ENCODE measurements at regions not wholly inside any gene's neighbourhood (a gene's known extent, or its start where the extent isn't known, plus 50 kb on each side); places are given as distances from the start of the nearest gene placed in this dataset.
"Not testable (repeated sequence)": the region's sequence is repeated elsewhere in the genome, so short reads cannot be mapped to it uniquely, and the experiment has no call there.

DNA sequence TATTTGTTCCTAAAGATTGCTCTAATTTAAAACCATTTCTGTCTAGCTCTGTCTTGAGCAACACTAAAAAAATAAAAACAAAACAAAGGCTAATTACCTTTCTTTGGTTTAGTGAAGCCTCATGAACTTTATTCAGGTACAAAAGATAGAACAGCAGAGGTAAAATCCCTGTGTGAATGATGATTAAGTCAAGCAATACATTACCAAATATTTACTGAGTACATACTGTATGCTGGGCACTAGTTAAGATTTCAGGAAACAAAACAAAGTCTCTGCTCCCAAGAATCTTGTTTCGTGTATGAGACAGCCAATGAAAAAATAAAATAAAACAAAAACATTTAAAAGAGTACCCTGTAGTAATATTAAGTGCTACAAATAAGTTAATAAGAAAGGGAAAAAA, 257.5 kb downstream of the RND3 start:
- DNase-seq = no peak
- intact Hi-C loops (cut with DNase I) = no loop called here

DNA sequence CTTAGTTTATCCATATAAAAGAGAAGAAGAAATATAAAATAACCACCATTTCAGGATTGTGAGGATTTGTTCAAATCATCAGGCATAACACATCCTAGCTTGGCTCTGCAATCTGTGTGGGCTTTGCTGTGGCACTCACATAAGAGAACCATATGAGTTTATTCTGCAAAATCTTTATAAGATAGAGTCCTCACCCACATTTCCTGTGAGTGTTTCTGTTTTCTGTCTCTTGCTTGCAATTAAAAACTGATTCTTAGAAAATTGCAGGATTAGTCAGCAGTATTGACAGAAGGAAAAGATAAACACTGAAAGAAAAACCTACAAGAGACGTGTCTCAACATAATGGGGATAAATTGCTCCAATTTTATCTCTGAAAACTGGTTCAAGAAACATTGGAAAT, 258.5 kb downstream of the RND3 start:
- intact Hi-C loops (cut with DNase I) = no loop called here
- DNase-seq = no peak

DNA sequence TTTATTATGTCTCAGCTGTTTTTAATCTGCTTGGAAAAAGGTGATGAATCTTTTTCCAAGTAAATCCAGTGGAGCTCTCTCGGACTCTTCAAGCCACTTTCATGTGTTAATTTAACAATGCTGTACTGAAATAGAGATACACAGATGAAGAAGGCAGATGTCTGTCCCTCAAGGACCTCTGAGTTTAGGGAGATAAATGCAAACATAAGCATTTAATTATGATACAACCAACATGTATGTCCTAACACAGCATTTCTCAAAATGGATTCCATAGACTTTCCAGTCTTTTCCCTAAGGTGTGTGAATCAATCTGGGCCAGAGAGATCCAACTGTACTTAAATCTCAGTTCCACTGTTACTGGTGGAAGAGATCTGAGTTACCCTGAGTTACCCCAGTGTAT, 262.4 kb downstream of the RND3 start:
- intact Hi-C loops (cut with DNase I) = no loop called here
- no peak for DNase-seq

DNA sequence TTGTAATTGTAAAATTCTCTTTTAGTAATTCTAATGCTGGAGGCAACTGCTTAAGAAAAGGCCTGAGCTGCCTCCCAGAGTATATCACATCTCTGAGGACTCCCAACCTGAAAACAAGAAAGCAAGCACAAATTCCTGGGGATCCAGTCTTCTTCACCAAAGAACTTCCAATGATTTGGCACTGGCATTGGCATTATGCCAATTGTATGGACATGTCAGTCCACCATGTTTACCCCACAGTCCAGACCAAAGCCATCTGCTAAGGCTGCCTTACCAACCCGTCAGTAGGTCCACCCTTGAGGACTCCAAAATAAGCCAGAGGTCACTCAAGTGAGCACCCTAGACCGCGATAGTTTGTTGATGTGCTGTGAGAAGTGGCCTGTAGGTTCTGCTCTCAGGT, 263.1 kb downstream of the RND3 start:
- DNase-seq = no peak
- intact Hi-C loops (cut with DNase I) = no loop called here

DNA sequence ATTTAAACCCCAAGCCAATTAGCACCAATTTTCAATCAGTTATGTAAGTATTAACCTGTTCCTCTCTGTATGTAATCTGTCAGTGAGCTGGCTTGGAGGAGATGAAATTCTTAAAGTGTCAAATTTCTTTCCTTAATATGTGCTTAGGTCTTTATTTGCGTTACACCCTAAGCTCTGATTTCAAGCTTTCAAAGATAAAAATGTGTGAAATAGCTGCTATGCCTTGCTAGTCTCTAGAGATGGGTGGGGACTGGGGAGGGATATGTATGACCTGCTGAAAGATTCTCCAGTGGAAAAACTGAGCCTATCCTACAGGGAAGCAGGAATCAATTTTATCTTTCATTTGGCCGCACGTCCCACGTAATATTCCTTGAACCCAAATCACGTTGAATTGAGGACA, 264.5 kb downstream of the RND3 start:
- intact Hi-C loops (cut with DNase I) = no loop called here
- DNase-seq = no peak

DNA sequence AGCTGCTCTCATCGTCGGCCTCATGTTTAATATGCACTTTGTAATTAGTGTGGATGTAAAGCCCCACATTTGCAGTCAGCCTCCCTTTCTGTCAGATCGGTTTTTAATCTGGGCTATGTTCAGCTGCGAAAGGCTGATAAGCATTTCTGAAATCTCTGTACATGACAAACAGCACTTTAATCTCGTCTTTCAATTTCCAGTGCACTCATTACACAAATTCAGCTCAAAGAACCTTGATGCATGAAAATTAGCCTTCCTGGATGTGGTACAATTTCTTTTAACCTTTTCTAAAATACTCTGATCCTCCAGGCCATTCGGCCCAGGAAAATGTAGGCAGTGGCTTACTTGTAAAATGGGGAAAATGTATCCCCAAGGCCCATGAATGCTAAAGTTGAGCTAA, 265.1 kb downstream of the RND3 start:
- intact Hi-C loops (cut with DNase I) = no loop called here
- DNase-seq = no peak

DNA sequence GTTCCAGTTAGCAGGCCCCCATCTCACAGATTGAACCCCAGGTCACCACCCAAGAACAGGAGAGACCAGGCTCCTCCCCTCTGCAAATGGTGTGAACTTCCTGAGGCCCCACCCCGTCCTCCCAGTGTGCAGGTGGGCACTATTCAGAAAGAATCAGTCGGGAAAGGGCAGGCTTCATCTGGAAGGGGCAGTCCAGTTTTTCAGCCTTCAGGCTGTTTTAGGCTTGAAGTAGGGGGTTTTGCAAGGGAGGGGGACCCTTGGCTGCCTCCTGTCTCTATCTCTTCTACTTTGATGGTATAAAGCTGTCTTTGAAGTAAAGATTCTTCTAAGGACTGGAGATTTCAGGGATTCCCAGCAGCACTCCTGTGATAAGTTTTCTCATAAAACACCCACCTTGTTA, 267.6 kb downstream of the RND3 start:
- DNase-seq = no peak
- intact Hi-C loops (cut with DNase I) = no loop called here

DNA sequence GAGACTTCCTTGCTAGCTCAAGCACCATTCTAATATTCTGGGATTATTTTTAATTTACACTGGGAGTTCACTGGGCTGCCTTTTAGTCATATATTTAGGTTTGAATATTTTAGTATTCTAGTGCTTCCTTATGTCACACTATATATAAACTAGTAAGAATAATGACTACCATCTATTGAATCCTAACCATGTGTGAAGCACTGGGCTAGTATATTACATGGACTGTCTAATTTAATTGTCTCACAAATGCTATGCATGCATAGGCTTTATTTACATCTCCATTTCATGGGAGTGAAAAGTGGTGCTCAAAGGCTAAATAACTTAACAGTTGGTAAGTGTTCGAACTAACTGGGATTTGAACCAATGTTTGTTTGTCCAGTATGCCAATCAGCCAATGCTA, 272.4 kb downstream of the RND3 start:
- no peak for DNase-seq
- intact Hi-C loops (cut with DNase I) = no loop called here

DNA sequence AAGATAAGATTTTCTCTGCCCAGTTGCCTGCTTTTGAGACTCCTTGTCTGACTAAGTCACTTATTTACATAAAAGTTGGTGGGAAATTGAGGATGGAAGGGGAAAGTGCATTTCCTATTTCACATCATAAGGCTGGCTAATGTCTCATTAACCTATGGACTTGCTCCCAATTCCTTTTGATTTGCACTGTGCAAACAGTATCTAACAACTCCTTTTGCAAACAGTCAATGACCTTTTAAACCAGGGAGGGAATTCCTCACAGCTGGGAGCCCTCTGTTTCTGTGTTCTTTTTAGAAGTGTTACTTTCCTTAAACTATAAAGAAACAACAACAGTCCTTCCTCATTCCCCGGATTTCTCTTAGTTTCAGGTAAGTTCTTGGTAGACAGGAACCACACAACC, 272.8 kb downstream of the RND3 start:
- intact Hi-C loops (cut with DNase I) = no loop called here

DNA sequence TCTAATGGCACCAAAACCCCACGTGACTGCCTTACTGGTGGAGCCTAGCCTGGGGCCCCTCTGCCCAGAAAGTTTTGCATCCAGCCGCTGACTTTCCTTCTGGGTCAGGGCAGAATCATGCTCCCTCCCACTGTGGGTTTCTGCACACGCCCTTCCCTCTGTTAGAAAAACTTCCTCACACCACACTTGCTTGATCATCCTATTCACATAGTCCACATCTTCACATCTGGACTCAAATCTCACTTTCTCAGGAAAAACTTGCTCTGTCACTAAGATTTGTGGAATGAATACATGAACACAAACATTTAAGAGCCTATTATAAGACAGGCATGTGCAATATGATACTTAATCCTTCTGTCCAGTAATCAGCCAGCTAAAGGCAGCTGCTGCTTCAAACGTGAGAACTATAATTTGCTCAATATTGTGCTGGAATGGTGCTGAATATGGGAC, 274.7 kb downstream of the RND3 start:
- intact Hi-C loops (cut with DNase I) = no loop called here
- no peak for DNase-seq

More for the DNA sequence above, 272.8 kb downstream of the RND3 start:
- DNase-seq = no peak

DNA sequence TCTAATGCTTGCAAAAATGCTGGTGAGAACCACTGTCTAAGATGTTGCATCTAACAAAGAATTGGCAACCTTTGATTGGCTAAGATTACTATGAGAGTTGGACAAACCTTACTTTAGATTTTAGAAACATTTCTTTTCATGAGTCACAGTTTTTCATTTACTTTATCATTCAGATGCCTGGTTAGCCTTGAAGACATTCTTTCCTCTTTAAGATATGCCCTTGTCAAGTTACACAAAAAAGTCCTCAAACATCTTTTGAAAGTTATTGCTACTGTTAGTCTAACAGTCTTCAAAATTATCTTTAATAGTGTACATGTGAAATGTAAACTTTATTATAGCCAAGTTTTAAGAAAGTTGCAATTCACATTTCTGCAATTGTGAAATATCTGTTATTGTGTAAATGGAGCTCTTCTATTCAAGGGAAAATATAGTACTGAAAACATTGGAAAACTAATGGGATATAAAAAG, 276.3 kb downstream of the RND3 start:
- no peak for DNase-seq
- intact Hi-C loops (cut with DNase I) = no loop called here

DNA sequence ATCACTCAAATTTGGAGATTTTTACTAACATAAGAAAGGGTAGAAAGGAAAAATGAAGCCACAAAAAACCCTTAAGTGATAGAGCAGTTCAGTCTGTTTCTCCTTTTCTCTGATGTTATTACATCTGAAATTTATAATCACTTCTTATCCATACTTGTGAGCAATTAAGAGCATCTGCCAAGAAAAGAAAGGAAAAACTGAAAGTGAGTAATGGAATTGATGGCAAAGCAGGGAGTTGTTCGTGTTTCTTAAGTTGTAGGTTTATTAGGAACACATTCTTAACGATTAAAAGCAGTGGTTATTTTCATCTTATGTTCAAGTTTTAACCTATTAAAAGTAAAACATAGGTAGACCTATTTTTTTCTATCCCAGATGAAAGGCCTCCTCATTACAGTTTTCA, 277.7 kb downstream of the RND3 start:
- intact Hi-C loops (cut with DNase I) = no loop called here
- no peak for DNase-seq

DNA sequence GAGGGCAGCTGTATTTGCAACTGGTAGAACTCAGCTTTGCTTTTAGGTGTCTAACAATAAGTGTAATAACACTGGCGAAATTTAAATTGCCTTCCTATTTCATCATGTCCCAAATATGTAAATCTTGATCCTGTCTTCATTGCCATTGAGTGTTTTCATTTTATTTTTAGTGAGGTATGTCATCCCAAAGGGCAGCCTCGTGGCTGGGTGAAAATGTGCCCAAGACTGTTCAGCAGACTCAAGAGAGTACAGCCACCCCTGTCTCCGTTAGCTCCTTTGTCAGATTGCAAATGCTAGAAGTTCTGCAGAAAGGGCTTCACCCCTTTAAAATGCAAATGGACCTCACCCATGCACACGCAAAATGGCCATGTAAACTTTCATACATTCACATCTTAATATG, 278.8 kb downstream of the RND3 start:
- no peak for DNase-seq
- intact Hi-C loops (cut with DNase I) = no loop called here

DNA sequence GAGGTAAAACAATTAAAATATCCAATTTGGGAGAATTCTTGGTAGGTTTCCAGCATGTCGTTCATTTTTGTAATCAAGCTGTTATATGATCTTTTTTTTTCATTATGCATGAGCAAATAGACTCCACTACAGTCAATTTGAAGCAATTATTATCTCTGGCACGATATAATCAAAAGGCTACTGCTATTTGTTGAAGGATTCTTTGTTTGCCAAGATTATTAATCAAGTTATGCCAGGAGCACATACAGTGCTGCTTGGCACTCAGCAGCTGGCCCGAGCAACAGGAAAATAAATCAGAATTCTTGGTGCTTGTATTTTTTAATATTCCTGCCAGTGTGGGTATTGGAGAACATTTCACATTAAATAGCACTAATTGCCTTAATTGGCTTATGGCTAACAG, 279.5 kb downstream of the RND3 start:
- DNase-seq = no peak
- intact Hi-C loops (cut with DNase I) = no loop called here

DNA sequence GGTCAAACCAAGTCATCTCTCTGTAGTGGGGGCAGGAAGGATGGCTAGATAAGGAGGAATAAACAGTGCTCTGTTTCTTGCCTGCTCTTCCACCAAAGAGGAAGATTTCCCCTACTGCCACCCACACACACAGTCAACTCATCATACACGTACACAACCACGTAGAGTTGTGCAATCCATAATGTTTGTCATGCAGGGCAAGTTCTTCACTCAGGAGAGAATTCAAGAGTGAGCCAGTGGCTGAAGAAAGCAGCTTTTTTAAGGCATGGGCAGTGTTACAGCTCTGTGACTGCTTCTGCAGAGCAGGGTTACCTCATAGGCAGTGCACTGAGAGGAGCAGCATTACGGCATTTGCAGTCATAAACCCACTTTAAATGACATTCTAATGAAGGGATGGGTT, 283.0 kb downstream of the RND3 start:
- peak in 11 of 42 donors; percentile 5 to 52 (median 14) for DNase-seq
- intact Hi-C loops (cut with DNase I) = no loop called here

DNA sequence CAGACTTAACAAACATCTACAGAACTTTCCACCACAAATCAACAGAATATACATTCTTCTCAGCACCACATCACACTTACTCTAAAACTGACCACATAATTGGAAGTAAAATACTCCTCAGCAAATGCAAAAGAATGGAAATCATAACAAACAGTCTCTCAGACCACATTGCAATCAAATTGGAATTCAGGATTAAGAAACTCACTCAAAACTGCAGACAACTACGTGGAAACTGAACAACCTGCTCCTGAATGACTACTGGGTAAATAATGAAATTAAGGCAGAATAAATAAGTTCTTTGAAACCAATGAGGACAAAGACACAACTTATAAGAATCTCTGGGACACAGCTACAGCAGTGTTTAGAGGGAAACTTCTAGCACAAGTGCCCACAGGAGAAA, 292.7 kb downstream of the RND3 start:
- DNase-seq; intact Hi-C loops (cut with DNase I): not testable (repeated sequence)

DNA sequence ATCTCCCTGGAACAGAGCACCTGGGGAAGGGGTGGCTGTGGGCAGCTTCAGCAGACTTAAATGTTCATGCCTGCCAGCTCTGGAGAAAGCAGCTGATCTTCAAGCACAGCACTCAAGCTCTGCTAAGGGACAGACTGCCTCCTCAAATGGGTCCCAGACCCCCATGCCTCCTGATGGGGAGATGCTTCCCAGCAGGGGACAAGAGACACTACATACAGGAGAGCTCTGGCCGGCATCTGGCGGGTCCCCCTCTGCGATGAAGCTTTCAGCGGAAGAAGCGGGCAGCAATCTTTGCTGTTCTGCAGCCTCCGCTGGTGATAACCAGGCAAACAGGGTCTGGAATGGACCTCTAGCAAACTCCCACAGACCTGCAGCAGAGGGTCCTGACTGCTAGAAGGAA, 294.8 kb downstream of the RND3 start:
- no peak for DNase-seq
- intact Hi-C loops (cut with DNase I) = no loop called here

DNA sequence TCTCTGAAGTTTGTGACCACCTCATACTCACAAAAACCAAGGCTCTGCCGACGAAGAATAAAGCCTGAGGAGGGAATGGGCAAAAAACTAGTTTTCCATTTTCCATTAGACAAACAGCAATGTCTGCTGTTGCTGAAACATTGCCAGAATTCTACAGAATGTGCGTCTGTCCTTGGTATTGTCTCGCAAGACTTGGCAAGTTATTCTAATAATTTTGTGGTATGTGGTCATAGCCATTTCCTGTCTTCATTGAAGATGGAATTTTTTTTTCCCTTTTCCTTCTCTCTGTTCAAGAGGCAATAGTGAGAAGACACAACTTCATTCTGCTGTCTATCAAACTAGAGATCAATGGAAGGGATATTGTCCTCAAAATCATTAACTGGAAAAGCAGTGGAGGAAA, 296.1 kb downstream of the RND3 start:
- intact Hi-C loops (cut with DNase I) = no loop called here
- DNase-seq = no peak

DNA sequence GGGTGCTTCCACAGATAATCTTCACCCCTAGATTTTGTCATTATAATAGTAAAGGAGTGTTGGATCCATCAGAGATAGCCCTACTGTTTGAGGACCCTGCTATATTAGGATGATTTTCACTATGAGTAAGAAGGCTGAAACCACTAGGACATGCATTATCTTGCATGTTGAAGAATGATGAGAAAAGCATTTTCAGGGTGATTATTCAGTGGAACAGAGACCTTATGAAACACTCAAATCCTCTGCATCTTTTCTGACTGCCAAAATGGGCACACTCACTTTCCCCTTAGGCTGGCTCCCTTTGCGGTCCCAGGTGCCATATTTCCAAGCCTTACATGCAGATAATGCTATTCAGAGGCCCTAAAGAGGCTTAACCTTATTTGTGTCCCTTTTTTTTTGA, 296.9 kb downstream of the RND3 start:
- no peak for DNase-seq

DNA sequence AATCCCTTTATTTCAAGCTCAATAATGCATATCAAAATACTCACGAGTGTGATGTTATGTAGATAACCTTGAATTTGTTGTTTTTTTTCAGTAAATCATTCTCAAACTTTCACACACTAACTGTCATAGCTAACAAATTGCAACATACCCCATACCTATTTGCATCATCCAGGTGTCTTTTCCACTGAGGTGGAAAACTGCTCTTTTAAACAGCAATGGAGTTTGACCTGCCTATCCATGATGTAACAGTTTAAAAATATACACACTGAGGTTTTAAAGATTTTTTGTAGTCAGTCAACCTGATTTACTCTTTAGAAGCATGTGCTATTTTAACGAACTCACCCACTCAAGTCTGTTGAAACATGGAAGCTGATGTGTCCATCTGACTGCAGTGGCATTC, 298.7 kb downstream of the RND3 start:
- intact Hi-C loops (cut with DNase I) = no loop called here
- no peak for DNase-seq

More for the DNA sequence above, 296.9 kb downstream of the RND3 start:
- intact Hi-C loops (cut with DNase I) = no loop called here

DNA sequence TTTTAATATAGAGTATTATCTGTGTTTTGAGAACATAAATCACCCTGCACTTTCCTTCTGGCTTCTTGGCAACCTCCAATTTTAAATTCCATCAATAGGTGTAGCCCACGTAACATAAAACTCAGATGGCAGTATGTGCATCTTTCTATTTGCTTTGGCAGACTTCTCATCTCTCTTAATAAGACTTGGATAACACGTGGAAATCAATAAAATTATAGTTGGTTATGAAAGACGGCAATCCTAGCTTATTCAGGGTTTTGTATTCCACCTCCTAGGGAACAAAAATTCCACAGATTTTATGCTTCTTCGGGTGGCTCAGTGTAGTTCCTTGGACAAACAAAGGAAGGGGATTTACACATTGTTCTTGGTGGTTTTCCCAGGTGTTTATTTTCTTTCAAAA, 299.3 kb downstream of the RND3 start:
- intact Hi-C loops (cut with DNase I) = no loop called here
- DNase-seq = no peak

DNA sequence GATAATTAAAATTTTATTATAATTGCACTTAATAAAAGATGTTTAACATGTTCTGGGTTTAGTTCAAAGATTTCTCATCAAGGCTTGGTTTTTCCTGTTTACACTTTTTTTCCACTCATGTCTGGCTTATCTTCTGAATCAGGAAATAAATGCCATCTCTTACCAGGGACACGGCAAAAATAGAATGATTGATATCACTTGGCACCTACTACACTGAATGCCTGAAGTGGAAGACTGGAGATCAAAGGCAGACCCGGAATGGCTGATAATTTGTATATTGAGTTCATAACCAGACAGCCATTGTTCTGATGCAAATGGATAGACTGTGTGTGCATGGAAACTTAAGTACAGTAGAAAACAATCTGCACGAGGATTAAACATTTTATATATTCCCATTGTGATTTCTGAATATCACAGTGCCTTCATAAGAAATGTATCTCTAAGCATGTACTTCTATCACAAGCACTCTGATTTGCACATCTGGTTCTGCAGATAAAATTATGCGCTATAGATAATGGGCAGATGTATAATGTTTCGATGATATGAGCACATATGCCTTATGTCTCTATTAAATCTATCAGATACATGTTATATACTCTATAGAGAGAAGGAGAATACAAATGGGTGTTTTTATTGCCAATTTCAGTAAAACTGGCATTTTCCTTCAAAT, 304.8 kb downstream of the RND3 start:
- no peak for DNase-seq
- intact Hi-C loops (cut with DNase I) = no loop called here

Measured in head of caudate nucleus (tissue), 42 donors.